ENCODE measurements at regions not wholly inside any gene's neighbourhood (a gene's known extent, or its start where the extent isn't known, plus 50 kb on each side); places are given as distances from the start of the nearest gene placed in this dataset.

DNA sequence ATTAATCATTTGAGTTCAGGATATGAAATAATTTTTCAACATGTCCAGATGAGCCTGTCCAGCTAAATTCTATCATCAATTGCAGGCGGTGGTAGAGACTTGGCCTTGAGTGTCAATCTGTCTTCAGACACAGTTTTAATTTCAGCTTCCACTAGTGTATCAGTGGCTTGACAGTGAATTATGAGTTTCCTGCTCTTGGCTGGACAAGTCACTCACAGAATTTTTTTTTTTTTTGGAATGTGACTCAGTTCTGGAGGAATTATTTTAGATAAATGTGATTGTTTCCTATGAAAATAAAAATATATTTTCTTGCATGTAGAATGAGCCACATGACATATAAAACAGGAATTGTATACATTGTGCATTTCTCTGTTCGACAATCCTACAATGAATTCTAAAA is 319.9 kb upstream of the AKR1E2 start:
- TF ChIP-seq POLR2A (IDR thresholded peaks at IDR 0.05; ENCODE audit: extremely low read depth, insufficient read length), result no peak
- TF ChIP-seq, protein P1, sequence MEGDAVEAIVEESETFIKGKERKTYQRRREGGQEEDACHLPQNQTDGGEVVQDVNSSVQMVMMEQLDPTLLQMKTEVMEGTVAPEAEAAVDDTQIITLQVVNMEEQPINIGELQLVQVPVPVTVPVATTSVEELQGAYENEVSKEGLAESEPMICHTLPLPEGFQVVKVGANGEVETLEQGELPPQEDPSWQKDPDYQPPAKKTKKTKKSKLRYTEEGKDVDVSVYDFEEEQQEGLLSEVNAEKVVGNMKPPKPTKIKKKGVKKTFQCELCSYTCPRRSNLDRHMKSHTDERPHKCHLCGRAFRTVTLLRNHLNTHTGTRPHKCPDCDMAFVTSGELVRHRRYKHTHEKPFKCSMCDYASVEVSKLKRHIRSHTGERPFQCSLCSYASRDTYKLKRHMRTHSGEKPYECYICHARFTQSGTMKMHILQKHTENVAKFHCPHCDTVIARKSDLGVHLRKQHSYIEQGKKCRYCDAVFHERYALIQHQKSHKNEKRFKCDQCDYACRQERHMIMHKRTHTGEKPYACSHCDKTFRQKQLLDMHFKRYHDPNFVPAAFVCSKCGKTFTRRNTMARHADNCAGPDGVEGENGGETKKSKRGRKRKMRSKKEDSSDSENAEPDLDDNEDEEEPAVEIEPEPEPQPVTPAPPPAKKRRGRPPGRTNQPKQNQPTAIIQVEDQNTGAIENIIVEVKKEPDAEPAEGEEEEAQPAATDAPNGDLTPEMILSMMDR (IDR thresholded peaks at IDR 0.05; ENCODE audit: low read depth, low read length), result no peak
- TF ChIP-seq, protein P2, sequence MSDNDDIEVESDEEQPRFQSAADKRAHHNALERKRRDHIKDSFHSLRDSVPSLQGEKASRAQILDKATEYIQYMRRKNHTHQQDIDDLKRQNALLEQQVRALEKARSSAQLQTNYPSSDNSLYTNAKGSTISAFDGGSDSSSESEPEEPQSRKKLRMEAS (IDR thresholded peaks at IDR 0.05; ENCODE audit: low read depth, low read length), result no peak

Measured in NB4 (cell line).